Left renal pelvis (tissue), 4 donors: ENCODE measurements at regions not wholly inside any gene's neighbourhood (a gene's known extent, or its start where the extent isn't known, plus 50 kb on each side); places are given as distances from the start of the nearest gene placed in this dataset.

ENCODE experiments used
- DNase-seq, 4 donors: peaks; one replicate each; pipeline ENCODE4 v3.0.0-alpha.2; 2013; ENCODE audit warnings: low read depth in 4 of 4, low spot score in 3 of 4

DNA sequence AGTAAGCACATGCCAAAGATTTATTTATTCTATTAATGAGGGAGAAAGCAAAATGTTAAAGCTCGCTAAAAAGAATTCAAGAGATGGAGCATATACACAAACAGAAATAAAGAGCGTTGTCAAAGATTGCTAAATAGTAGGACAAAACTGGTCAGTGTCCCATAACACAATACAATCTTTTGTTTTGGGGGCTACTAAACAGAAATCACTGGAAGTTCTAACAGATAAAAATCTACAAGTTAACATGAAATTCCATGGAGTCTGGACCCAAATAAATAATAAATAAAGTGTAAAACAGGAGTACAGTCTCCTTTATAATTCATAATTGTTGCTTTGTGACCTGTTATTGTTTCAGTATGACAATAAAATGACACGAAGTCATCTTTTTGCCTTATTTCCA, 115.2 kb upstream of the CNTNAP4 start:
- no peak for DNase-seq

GRCh38 chr16:76164970-76165558, 112.1 kb upstream of the CNTNAP4 start:
- DNase-seq, result no peak

- DNase-seq, result no peak
Observed at GRCh38 chr16:76175718-76176117, 101.5 kb upstream of the CNTNAP4 start.

DNA sequence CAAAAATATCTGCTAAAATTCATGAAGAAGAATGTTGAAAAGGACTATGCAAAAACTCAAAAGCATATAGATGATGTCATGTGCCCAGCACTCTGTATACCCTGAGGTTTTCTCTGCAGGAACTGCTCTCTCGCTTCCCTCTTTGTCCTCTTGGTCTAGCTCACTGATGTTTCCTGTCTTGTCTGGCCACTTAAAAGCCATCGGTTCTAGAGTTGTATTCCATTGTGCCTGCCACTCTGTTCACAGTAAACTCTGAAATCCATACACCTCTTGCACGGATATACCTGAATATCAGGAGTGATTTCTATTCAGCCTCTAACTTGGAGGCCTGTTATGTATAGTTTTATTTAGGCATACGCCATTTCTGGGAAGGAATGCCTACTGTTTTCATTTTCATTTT, 101.0 kb upstream of the CNTNAP4 start:
- no peak for DNase-seq

- no peak for DNase-seq
Observed at GRCh38 chr16:76176616-76177015, 100.6 kb upstream of the CNTNAP4 start.

- no peak for DNase-seq
Observed at GRCh38 chr16:76182041-76182635, 95.1 kb upstream of the CNTNAP4 start.

GRCh38 chr16:76183647-76184046, 93.6 kb upstream of the CNTNAP4 start:
- DNase-seq, result no peak

DNA sequence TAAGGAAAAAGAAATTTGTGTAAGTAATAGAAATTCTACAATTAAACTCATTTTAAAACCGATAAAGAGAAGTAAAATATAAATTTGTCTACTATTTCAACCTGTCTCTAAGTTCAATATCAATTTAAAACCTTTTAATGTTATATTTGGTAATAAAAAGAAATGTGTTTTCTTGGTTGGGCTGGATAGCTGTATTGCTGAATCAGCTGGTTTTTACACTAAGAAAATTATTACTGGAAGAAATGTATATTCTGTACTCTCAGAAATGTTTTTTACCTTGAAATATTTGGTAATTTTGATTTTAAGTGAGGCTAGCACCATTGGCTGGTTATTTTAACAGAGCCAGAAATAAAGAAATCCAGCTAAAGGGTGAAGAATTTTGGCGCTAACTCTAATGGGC, 87.1 kb upstream of the CNTNAP4 start:
- no peak for DNase-seq

DNA sequence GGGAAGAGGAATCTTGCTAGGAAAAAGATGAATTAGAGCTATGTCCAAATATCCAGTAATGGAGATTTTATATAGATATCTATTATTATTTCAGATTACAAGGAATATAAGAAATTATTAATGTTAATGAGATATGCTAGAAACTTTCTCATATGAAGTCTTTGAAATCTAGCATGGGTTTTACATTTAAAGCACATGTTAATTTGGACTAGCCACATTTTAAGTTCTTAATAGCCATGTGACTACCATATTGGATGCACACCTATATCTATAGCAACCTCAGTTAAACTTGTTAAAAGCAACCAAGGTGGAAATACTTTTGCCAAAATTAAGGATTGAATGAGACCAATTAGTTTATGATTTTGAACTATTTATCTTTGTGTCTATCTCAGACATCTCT, 86.7 kb upstream of the CNTNAP4 start:
- DNase-seq, result no peak

GRCh38 chr16:76193906-76194615, 83.1 kb upstream of the CNTNAP4 start:
- no peak for DNase-seq

DNA sequence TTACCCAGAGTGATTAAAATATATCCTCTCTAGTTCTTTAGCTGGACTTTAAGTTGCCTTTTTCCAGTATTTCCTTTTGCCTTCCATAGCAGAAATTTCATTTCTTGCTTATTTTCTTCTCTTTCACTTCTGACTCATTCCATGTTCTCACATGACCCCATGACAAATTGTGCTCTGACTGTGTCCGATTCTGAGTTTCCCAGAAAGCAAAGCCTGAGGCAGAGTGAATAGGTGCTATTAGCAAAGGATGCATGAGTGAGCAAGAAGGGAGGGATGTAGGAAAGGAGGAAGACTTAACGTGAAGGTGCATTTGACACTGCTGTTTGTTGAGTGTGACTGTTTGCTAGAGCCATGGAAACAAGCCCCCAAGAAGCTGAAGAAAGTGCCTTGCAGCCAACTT, 82.6 kb upstream of the CNTNAP4 start:
- no peak for DNase-seq

DNA sequence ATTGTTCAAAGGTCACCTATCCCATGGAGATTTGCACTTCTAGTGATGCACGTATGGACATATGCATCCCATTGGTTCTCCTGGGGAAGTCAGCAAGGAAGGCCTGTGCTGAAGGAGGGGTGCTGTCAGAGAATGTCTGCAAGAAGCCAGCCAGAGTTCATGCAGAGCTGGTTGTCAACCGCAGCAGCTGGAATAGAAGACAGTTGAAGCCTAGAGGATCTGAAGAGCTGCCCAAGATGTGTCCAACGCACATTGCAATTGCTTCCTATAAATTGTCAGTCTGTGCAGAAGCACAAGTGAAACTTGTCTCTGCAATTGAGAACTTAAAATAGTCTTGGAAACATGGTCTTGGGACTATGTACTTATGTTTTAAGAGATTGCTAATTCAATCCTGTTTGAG, 82.1 kb upstream of the CNTNAP4 start:
- DNase-seq, result no peak

DNA sequence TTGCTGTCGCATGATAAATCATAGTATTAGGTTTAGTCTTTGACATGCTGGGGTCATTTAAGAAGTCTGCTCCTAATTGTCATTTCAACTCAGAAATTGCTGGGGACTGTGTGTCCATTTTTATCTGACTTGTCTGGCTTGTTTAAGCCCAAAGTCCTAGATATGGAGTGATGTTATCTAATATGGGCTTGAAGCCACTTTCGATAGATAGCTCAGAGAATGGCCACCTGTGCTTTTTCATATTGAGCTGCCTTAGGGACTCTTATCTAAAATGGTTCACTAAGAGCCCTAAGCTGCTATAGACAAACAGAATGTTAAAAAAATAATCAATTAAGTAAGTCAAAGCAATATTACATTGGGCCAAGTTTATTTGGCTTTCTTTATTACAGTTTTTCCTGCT, 81.6 kb upstream of the CNTNAP4 start:
- DNase-seq, result no peak

GRCh38 chr16:76197900-76198299, 79.3 kb upstream of the CNTNAP4 start:
- DNase-seq, result no peak

DNA sequence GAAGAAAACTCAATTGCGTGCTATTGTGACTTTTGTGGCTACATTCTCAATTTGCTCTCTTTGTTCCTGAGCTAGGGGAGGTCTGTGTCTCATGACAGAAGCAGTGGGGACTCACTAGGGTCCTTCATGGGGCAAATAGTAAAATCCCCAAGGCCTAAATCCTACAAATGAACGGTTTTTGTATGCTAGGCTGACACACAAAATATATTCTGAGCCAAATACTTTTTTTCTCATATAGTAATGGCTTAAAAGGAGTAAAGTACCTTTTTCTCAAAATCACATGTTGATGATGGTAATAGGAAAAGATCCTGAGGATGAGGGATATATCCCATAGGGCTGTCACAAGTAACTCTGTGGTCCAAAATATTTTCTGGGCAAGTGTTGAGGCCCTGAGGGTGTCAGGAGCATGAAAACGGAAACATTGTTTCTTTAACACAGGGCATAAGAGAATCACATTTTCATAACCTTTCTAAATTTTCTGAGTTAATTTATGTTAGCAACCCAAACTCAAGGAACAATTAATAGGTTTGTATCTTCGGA, 77.5 kb upstream of the CNTNAP4 start:
- no peak for DNase-seq

GRCh38 chr16:76201385-76201784, 75.8 kb upstream of the CNTNAP4 start:
- DNase-seq, result no peak

GRCh38 chr16:76204249-76204648, 73.0 kb upstream of the CNTNAP4 start:
- DNase-seq, result no peak

- no peak for DNase-seq
Observed at GRCh38 chr16:76207270-76207669, 69.9 kb upstream of the CNTNAP4 start.

GRCh38 chr16:76210157-76210556, 67.0 kb upstream of the CNTNAP4 start:
- no peak for DNase-seq

DNA sequence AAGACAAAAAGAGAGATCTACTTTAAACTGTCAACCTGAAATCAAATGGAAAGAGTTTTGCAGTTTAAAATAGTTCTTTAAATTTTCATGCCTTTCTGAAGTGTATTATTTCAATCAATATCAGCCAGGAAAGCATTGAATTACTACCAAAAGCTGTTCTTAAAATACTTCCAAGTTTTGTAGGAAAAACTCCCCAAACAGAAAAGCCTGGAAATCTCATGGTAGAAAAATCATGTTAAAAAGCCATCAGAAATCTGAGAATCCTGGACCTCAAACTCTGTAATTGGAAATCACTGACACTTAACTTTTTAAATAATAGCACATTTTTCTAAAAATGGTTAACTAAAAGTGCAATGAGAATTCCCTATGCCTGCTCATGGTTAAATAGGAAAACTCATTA, 63.3 kb upstream of the CNTNAP4 start:
- no peak for DNase-seq

DNA sequence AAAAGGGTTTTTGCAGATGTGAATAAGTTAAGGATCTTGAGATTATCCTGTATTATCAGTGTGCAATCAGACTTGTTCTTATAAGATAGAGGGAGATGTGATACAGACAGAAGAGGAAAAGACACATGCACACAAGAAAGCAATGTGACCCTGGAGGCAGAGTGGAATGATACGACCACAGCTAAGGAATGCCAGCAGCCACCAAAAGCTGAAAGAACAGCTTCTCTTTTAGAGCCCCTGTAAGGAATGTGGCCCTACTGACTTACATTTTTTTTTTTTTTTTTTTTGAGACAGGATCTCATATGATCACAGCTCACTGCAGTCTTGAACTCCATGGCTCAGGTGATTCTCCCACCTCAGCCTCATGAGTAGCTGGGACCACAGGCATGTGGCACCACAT, 62.3 kb upstream of the CNTNAP4 start:
- no peak for DNase-seq

DNA sequence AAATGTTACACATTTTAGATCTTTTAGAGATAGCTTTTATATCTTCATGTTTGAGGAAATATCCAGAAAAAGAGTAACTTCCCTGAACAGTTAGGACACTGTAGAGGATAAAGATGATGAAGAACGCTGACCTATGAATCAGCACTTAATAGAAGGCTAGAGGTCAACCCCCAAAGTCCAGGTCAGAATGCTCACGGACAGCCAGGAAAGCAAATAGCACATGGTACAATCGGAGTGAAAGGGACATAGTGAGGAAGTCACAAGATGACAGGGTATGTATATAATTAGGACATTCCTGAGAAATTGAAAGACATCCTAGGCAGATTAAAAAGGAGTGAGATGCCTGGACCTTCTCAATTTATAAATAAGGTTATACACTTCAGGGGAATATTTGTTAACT, 55.1 kb upstream of the CNTNAP4 start:
- no peak for DNase-seq
